ENCODE measurements at regions not wholly inside any gene's neighbourhood (a gene's known extent, or its start where the extent isn't known, plus 50 kb on each side); places are given as distances from the start of the nearest gene placed in this dataset.

DNA sequence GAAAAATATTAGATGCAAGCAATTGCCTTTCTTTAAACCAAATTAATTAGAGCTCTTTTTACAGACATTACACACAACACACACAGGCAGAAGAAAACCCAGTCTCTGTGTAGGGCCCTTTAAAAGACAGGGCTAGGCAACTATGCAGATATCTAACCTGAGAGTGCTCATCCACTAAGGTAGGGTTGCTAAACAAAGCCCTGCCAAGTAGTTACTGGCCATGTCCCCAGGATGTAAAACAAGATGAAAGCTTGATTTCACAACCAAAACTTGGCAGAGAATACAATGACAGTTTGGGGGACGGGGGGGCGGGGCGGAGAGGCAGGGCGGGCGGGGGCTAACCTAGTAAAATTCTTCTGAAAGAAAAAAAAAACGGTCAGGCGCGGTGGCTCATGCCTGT lies 669.0 kb upstream of the CA10 start:
- DNase-seq (ENCODE audit: low spot score): no peak
- H2BK120ac ChIP-seq (ENCODE audit: low read depth, low read length): no peak overlapping the region
- no peak overlapping the region for H3K9ac ChIP-seq (ENCODE audit: low read depth, low read length, poor library complexity)
- no peak overlapping the region for H2AK5ac ChIP-seq (ENCODE audit: low read depth, low read length)
- H3K4me3 ChIP-seq (ENCODE audit: low read length in 2 of 2): no peak overlapping the region
- H4K91ac ChIP-seq (ENCODE audit: low read depth, low read length, poor library complexity): no peak overlapping the region
- no peaks in the 10 kb centered on the region for H3K79me1 ChIP-seq (ENCODE audit: low read depth, low read length)
- no peak overlapping the region for H3K14ac ChIP-seq (ENCODE audit: low read length)
- no CpG with 5 or more reads among the region's 8 CpGs for WGBS, 2 donors (ENCODE audit: extremely low coverage in 2 of 2, insufficient read length in 2 of 2, insufficient replicate concordance in 1 of 2)
- H3K4me1 ChIP-seq (ENCODE audit: control insufficient read depth in 2 of 2, insufficient read depth in 1 of 2, low read depth in 1 of 2, low read length in 2 of 2): no peaks in the 10 kb centered on the region
- no peak overlapping the region for H2BK12ac ChIP-seq (ENCODE audit: low read length)
- no peaks in the 10 kb centered on the region for H3K27me3 ChIP-seq (ENCODE audit: control insufficient read depth in 3 of 3, insufficient read depth in 3 of 3, low read depth in 1 of 3, low read length in 3 of 3)
- no peak overlapping the region for H3K27ac ChIP-seq (replicated peaks; ENCODE audit: low read length)
- no peak overlapping the region for H3K4me2 ChIP-seq (ENCODE audit: insufficient read depth, low read length, poor library complexity, severe bottlenecking)
- H3K9me3 ChIP-seq (replicated peaks in 1 of 2; ENCODE audit: control insufficient read depth in 2 of 2, insufficient read depth in 1 of 2, low read depth in 1 of 2, low read length in 2 of 2): no peaks in the 10 kb centered on the region
- no peaks in the 10 kb centered on the region for H3K36me3 ChIP-seq (replicated peaks in 1 of 2; ENCODE audit: control insufficient read depth in 2 of 2, insufficient read depth in 2 of 2, low read length in 2 of 2)
- H4K8ac ChIP-seq (ENCODE audit: low read depth, low read length): no peak overlapping the region
- no peak overlapping the region for H3K18ac ChIP-seq (ENCODE audit: low read length)
- H3K4ac ChIP-seq (ENCODE audit: low read length): no peak overlapping the region
- H2BK15ac ChIP-seq (ENCODE audit: low read length): no peak overlapping the region
- H2BK5ac ChIP-seq (ENCODE audit: low read length): no peak overlapping the region
- H3K23ac ChIP-seq (ENCODE audit: low read depth, low read length, poor library complexity): no peak overlapping the region
- H2AFZ ChIP-seq (ENCODE audit: low read length): no peak overlapping the region

DNA sequence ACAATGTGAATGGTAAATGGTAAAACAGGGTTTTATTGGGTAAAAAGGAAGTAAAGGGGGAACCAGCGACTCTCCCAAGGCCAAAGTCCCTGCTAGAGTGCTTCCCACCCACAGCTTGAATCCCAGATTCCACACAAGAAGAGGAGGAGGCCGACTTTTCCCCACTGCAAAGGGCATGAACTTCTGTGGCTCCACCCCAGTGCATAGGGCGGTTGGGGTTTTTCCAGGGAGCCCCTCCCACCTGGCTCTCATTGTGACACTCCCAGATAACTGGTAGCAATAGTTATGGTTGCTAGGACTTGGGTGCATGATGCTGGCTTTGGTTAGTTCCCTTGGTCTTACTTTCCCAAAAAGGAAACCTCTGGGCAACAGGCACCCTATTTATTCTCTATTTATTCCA lies 666.0 kb upstream of the CA10 start:
- H3K4me3 ChIP-seq (ENCODE audit: low read length in 2 of 2): no peak overlapping the region
- H3K14ac ChIP-seq (ENCODE audit: low read length): no peak overlapping the region
- H3K18ac ChIP-seq (ENCODE audit: low read length): no peak overlapping the region
- H2AFZ ChIP-seq (ENCODE audit: low read length): no peak overlapping the region
- H3K79me1 ChIP-seq (ENCODE audit: low read depth, low read length): no peaks in the 10 kb centered on the region
- H3K23ac ChIP-seq (ENCODE audit: low read depth, low read length, poor library complexity): no peak overlapping the region
- no peak overlapping the region for H3K4me2 ChIP-seq (ENCODE audit: insufficient read depth, low read length, poor library complexity, severe bottlenecking)
- H2BK120ac ChIP-seq (ENCODE audit: low read depth, low read length): no peak overlapping the region
- no peak overlapping the region for H2BK12ac ChIP-seq (ENCODE audit: low read length)
- no peak overlapping the region for H2BK5ac ChIP-seq (ENCODE audit: low read length)
- no peak for DNase-seq (ENCODE audit: low spot score)
- no peak overlapping the region for H2AK5ac ChIP-seq (ENCODE audit: low read depth, low read length)
- H3K27ac ChIP-seq (replicated peaks; ENCODE audit: low read length): no peak overlapping the region
- no peak overlapping the region for H2BK15ac ChIP-seq (ENCODE audit: low read length)
- no peaks in the 10 kb centered on the region for H3K36me3 ChIP-seq (replicated peaks in 1 of 2; ENCODE audit: control insufficient read depth in 2 of 2, insufficient read depth in 2 of 2, low read length in 2 of 2)
- no peak overlapping the region for H4K8ac ChIP-seq (ENCODE audit: low read depth, low read length)
- H3K4ac ChIP-seq (ENCODE audit: low read length): no peak overlapping the region
- WGBS, 2 donors (ENCODE audit: extremely low coverage in 2 of 2, insufficient read length in 2 of 2, insufficient replicate concordance in 1 of 2): no CpG with 5 or more reads among the region's 3 CpGs
- H3K9me3 ChIP-seq (replicated peaks in 1 of 2; ENCODE audit: control insufficient read depth in 2 of 2, insufficient read depth in 1 of 2, low read depth in 1 of 2, low read length in 2 of 2): no peaks in the 10 kb centered on the region
- H3K9ac ChIP-seq (ENCODE audit: low read depth, low read length, poor library complexity): no peak overlapping the region
- no peak overlapping the region for H4K91ac ChIP-seq (ENCODE audit: low read depth, low read length, poor library complexity)
- no peaks in the 10 kb centered on the region for H3K27me3 ChIP-seq (ENCODE audit: control insufficient read depth in 3 of 3, insufficient read depth in 3 of 3, low read depth in 1 of 3, low read length in 3 of 3)
- no peaks in the 10 kb centered on the region for H3K4me1 ChIP-seq (ENCODE audit: control insufficient read depth in 2 of 2, insufficient read depth in 1 of 2, low read depth in 1 of 2, low read length in 2 of 2)

DNA sequence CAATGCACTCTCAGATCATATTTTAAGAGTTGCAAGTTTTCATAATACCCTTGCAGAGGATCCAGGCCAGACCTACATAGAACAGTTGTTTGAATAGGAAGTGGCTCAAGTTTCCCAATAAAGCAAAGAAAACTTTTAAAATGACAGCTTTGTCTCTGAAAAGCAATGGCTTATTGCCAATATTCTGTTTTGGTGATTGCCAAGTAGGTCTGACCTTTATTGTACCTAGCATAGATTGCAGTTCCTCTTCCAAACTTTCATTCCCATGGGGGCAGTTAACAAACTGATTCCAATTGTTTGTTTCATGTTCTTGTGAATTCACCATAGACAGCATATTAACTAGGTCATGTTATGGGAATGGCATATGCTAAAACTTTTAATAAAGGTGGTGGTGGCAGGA lies 664.6 kb upstream of the CA10 start:
- Histone ChIP-seq H4K91ac (ENCODE audit: low read depth, low read length, poor library complexity) (no peak overlapping the region), H2AK5ac (ENCODE audit: low read depth, low read length) (no peak overlapping the region), H3K27me3 (ENCODE audit: control insufficient read depth in 3 of 3, insufficient read depth in 3 of 3, low read depth in 1 of 3, low read length in 3 of 3) (no peaks in the 10 kb centered on the region), H3K4me3 (ENCODE audit: low read length in 2 of 2) (no peak overlapping the region), H2BK120ac (ENCODE audit: low read depth, low read length) (no peak overlapping the region), H3K14ac (ENCODE audit: low read length) (no peak overlapping the region), H3K4me2 (ENCODE audit: insufficient read depth, low read length, poor library complexity, severe bottlenecking) (no peak overlapping the region), H3K4me1 (ENCODE audit: control insufficient read depth in 2 of 2, insufficient read depth in 1 of 2, low read depth in 1 of 2, low read length in 2 of 2) (no peaks in the 10 kb centered on the region), H3K27ac (replicated peaks; ENCODE audit: low read length) (no peak overlapping the region), H2AFZ (ENCODE audit: low read length) (no peak overlapping the region), H4K8ac (ENCODE audit: low read depth, low read length) (no peak overlapping the region), H3K18ac (ENCODE audit: low read length) (no peak overlapping the region), H3K9ac (ENCODE audit: low read depth, low read length, poor library complexity) (no peak overlapping the region), H2BK15ac (ENCODE audit: low read length) (no peak overlapping the region), H3K23ac (ENCODE audit: low read depth, low read length, poor library complexity) (no peak overlapping the region), H2BK5ac (ENCODE audit: low read length) (no peak overlapping the region), H3K4ac (ENCODE audit: low read length) (no peak overlapping the region), H3K9me3 (replicated peaks in 1 of 2; ENCODE audit: control insufficient read depth in 2 of 2, insufficient read depth in 1 of 2, low read depth in 1 of 2, low read length in 2 of 2) (no peaks in the 10 kb centered on the region), H3K79me1 (ENCODE audit: low read depth, low read length) (no peaks in the 10 kb centered on the region), H3K36me3 (replicated peaks in 1 of 2; ENCODE audit: control insufficient read depth in 2 of 2, insufficient read depth in 2 of 2, low read length in 2 of 2) (no peaks in the 10 kb centered on the region), H2BK12ac (ENCODE audit: low read length) (no peak overlapping the region)
- DNase-seq (ENCODE audit: low spot score): no peak

DNA sequence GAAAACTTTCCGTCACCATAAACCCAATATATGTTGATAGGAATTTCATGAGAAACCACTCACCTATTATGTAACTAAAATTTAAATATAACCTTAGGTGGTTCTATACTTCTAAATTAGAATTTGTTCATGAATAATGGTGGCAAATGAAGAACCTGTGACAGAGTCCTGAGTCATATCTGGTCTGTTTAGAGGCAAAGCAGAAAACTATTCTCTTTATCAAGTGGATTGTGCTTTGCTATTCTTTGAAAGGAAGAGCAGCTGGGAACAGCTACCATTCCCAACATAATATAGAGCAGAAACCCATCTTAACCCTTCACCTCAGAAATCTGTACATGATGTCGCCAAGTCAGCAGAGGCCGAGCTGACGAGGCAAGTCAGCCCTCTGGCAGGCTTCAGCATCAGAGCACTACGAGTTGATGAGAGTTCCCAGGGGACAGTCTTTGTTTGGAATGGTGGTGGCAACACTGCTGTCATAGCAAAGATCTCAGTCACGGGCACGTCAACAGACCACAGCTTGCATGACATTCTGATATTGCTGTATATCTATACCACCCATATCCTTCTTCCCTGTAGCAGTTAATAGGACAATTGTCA lies 631.9 kb upstream of the CA10 start:
- Histone ChIP-seq H4K8ac (ENCODE audit: low read depth, low read length) (no peak overlapping the region), H2BK5ac (ENCODE audit: low read length) (no peak overlapping the region), H3K18ac (ENCODE audit: low read length) (no peak overlapping the region), H3K23ac (ENCODE audit: low read depth, low read length, poor library complexity) (no peak overlapping the region), H3K9me3 (replicated peaks in 1 of 2; ENCODE audit: control insufficient read depth in 2 of 2, insufficient read depth in 1 of 2, low read depth in 1 of 2, low read length in 2 of 2) (no peaks in the 10 kb centered on the region), H3K4me2 (ENCODE audit: insufficient read depth, low read length, poor library complexity, severe bottlenecking) (no peak overlapping the region), H2AK5ac (ENCODE audit: low read depth, low read length) (no peak overlapping the region), H3K27ac (replicated peaks; ENCODE audit: low read length) (no peak overlapping the region), H3K4ac (ENCODE audit: low read length) (no peak overlapping the region), H2BK12ac (ENCODE audit: low read length) (no peak overlapping the region), H3K36me3 (replicated peaks in 1 of 2; ENCODE audit: control insufficient read depth in 2 of 2, insufficient read depth in 2 of 2, low read length in 2 of 2) (no peaks in the 10 kb centered on the region), H2BK120ac (ENCODE audit: low read depth, low read length) (no peak overlapping the region), H2AFZ (ENCODE audit: low read length) (peak overlapping the region; percentile 40), H3K4me1 (ENCODE audit: control insufficient read depth in 2 of 2, insufficient read depth in 1 of 2, low read depth in 1 of 2, low read length in 2 of 2) (no peaks in the 10 kb centered on the region), H3K4me3 (ENCODE audit: low read length in 2 of 2) (no peak overlapping the region), H3K27me3 (ENCODE audit: control insufficient read depth in 3 of 3, insufficient read depth in 3 of 3, low read depth in 1 of 3, low read length in 3 of 3) (no peaks in the 10 kb centered on the region), H3K9ac (ENCODE audit: low read depth, low read length, poor library complexity) (no peak overlapping the region), H3K14ac (ENCODE audit: low read length) (no peak overlapping the region), H4K91ac (ENCODE audit: low read depth, low read length, poor library complexity) (no peak overlapping the region), H2BK15ac (ENCODE audit: low read length) (no peak overlapping the region), H3K79me1 (ENCODE audit: low read depth, low read length) (no peaks in the 10 kb centered on the region)
- WGBS, 2 donors (ENCODE audit: extremely low coverage in 2 of 2, insufficient read length in 2 of 2, insufficient replicate concordance in 1 of 2): no CpG with 5 or more reads among the region's 7 CpGs
- DNase-seq (ENCODE audit: low spot score): no peak
